NB4 (cell line): ENCODE measurements at regions not wholly inside any gene's neighbourhood (a gene's known extent, or its start where the extent isn't known, plus 50 kb on each side); places are given as distances from the start of the nearest gene placed in this dataset.

ENCODE experiments used
- POLR2A ChIP-seq: IDR thresholded peaks from 2 replicates; pipeline ENCODE4 v1.6.1; 2011; ENCODE audit warnings: mild to moderate bottlenecking; ENCODE audit not compliant: insufficient read length; ENCODE audit errors: extremely low read depth
- TF ChIP-seq, protein P1 (sequence below): IDR thresholded peaks from one replicate; pipeline ENCODE4 v1.5.1; 2012; ENCODE audit warnings: low read depth, low read length
- TF ChIP-seq, protein P2 (sequence below): IDR thresholded peaks from 2 replicates; pipeline ENCODE4 v1.6.1; 2011; ENCODE audit warnings: low read depth, low read length

DNA sequence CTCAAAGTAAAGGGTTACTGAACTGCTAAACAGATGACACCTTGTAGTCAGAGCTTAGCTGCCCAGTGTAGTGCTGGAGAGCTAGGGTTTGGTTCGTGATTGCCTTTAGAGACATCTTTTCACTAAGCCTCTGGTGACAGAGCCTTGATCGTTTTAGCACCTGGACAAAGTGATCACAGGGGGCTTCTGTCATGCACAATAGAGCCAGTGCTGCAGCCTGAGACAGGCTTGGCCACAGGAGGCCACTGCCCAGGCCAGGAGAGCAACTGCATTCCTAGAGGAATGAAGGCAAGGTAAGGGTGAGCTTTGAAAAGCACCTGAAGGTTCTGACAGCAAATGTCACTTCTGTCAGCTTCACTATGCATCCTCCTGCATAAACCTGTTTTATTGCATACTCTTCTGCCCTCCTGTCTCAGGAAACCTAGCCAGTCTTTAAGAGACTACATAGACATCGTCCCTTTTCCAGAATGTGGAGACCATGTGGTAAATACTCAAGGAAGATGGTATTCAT lies 122.9 kb downstream of the NPY start:
- TF ChIP-seq, protein P1, sequence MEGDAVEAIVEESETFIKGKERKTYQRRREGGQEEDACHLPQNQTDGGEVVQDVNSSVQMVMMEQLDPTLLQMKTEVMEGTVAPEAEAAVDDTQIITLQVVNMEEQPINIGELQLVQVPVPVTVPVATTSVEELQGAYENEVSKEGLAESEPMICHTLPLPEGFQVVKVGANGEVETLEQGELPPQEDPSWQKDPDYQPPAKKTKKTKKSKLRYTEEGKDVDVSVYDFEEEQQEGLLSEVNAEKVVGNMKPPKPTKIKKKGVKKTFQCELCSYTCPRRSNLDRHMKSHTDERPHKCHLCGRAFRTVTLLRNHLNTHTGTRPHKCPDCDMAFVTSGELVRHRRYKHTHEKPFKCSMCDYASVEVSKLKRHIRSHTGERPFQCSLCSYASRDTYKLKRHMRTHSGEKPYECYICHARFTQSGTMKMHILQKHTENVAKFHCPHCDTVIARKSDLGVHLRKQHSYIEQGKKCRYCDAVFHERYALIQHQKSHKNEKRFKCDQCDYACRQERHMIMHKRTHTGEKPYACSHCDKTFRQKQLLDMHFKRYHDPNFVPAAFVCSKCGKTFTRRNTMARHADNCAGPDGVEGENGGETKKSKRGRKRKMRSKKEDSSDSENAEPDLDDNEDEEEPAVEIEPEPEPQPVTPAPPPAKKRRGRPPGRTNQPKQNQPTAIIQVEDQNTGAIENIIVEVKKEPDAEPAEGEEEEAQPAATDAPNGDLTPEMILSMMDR: no peak
- TF ChIP-seq, protein P2, sequence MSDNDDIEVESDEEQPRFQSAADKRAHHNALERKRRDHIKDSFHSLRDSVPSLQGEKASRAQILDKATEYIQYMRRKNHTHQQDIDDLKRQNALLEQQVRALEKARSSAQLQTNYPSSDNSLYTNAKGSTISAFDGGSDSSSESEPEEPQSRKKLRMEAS: no peak
- no peak for TF ChIP-seq POLR2A
